Suprapubic skin (tissue), 4 donors: ENCODE measurements at regions not wholly inside any gene's neighbourhood (a gene's known extent, or its start where the extent isn't known, plus 50 kb on each side); places are given as distances from the start of the nearest gene placed in this dataset.

Experiments used
- POLR2A ChIP-seq, 2 donors: fragments of 450-650 bp; IDR thresholded peaks; one replicate each; pipeline ENCODE4 v1.6.1; 2017; ENCODE audit warnings: antibody characterized with exemption in 2 of 2, mild to moderate bottlenecking in 2 of 2, moderate library complexity in 2 of 2
- POLR2AphosphoS5 ChIP-seq, 3 donors: sonication (generic); formaldehyde crosslinking; IDR thresholded peaks; one replicate each; pipeline ENCODE4 v1.6.1; 2017; ENCODE audit warnings: antibody characterized with exemption in 3 of 3
- TF ChIP-seq, protein P1 (sequence below), 2 donors: fragments of 200-600 bp in 1 of 2; fragments of 450-650 bp in 1 of 2; sonication (generic) in 1 of 2; IDR thresholded peaks; one replicate each; pipeline ENCODE4 v1.5.1; 2016 to 2019; ENCODE audit warnings: antibody characterized with exemption in 2 of 2, mild to moderate bottlenecking in 1 of 2, moderate library complexity in 1 of 2

DNA sequence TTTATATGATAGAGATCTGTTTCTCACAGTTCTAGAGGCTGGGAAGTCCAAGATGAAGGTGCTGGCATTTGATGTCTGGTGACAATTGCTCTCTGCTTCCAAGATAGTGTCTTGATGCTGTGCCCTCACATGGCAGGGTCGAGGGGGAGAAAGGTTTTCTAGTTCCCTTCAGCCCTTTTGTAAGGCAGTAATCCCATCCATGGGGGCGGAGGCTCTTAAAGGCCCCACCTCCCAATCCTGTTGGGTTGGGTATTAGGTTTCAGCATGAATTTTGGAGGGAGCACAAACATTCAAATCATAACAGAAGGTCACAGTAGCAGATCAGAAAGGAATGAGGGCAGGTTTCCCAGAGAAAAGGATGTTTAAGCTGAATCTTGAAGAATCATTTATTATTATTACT lies 601.7 kb upstream of the ZNF717 start:
- TF ChIP-seq, protein P1, sequence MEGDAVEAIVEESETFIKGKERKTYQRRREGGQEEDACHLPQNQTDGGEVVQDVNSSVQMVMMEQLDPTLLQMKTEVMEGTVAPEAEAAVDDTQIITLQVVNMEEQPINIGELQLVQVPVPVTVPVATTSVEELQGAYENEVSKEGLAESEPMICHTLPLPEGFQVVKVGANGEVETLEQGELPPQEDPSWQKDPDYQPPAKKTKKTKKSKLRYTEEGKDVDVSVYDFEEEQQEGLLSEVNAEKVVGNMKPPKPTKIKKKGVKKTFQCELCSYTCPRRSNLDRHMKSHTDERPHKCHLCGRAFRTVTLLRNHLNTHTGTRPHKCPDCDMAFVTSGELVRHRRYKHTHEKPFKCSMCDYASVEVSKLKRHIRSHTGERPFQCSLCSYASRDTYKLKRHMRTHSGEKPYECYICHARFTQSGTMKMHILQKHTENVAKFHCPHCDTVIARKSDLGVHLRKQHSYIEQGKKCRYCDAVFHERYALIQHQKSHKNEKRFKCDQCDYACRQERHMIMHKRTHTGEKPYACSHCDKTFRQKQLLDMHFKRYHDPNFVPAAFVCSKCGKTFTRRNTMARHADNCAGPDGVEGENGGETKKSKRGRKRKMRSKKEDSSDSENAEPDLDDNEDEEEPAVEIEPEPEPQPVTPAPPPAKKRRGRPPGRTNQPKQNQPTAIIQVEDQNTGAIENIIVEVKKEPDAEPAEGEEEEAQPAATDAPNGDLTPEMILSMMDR (IDR thresholded peaks at IDR 0.05) = no peak
- no peak for TF ChIP-seq POLR2A (IDR thresholded peaks at IDR 0.05)
- no peak for TF ChIP-seq POLR2AphosphoS5 (IDR thresholded peaks at IDR 0.05)
